Stimulated activated effector memory CD8-positive, alpha-beta T cell treated with anti-CD3 and anti-CD28 coated beads, Interleukin-12 subunit alpha, Interleukin-12 subunit beta, amount 100 ng/mL, for 72 hours (primary cell): ENCODE measurements at regions not wholly inside any gene's neighbourhood (a gene's known extent, or its start where the extent isn't known, plus 50 kb on each side); places are given as distances from the start of the nearest gene placed in this dataset.
A peak's percentile ranks its signal among the peaks of the same experiment; 100 is the strongest.

Experiments
- ATAC-seq: fragments of 150-1000 bp; cut with Tn5 transposase; 2 replicates; pipeline ENCODE4 v1.10.0; 2021
- DNase-seq, 2 donors: peaks; one replicate each; pipeline ENCODE4 v3.0.0; 2021 to 2022; ENCODE audit warnings: low spot score in 2 of 2
- H3K27ac Mint-ChIP-seq: one replicate; pipeline ENCODE4 v1.8.0; 2022; ENCODE audit warnings: mild to moderate bottlenecking, mixed read lengths
- H3K36me3 Mint-ChIP-seq: one replicate; pipeline ENCODE4 v1.8.0; 2022; ENCODE audit warnings: mild to moderate bottlenecking, mixed read lengths
- H3K4me1 Mint-ChIP-seq: one replicate; pipeline ENCODE4 v1.8.0; 2022; ENCODE audit warnings: mixed read lengths
- H3K4me3 Mint-ChIP-seq: one replicate; pipeline ENCODE4 v1.8.0; 2022; ENCODE audit warnings: mild to moderate bottlenecking, mixed read lengths
- H3K9me3 Mint-ChIP-seq: one replicate; pipeline ENCODE4 v1.8.0; 2022; ENCODE audit warnings: mixed read lengths

- Mint-ChIP-seq H3K36me3 (no peaks in the 10 kb centered on the region), H3K27ac (no peak overlapping the region), H3K4me1 (no peaks in the 10 kb centered on the region), H3K4me3 (no peak overlapping the region), H3K9me3 (peaks cover 5% of the 10 kb centered on the region)
- ATAC-seq (no peak), DNase-seq (no peak)
These were observed 329.9 kb upstream of the ISL1 start for GRCh38 chr5:51053361-51053760.

GRCh38 chr5:51060953-51061352 lies 322.3 kb upstream of the ISL1 start:
- Mint-ChIP-seq H3K27ac (no peak overlapping the region), H3K9me3 (peaks cover 13% of the 10 kb centered on the region), H3K4me1 (no peaks in the 10 kb centered on the region), H3K36me3 (no peaks in the 10 kb centered on the region), H3K4me3 (no peak overlapping the region)
- DNase-seq (no peak), ATAC-seq (no peak)

- no peak overlapping the region for H3K4me3 Mint-ChIP-seq
- H3K27ac Mint-ChIP-seq = no peak overlapping the region
- DNase-seq = no peak
- ATAC-seq = no peak
- H3K4me1 Mint-ChIP-seq = no peaks in the 10 kb centered on the region
- H3K36me3 Mint-ChIP-seq = no peaks in the 10 kb centered on the region
- peaks cover 15% of the 10 kb centered on the region for H3K9me3 Mint-ChIP-seq
These were observed 310.3 kb upstream of the ISL1 start for GRCh38 chr5:51072937-51073336.

GRCh38 chr5:51082741-51083140 lies 300.5 kb upstream of the ISL1 start:
- ATAC-seq = no peak
- Mint-ChIP-seq H3K9me3 (no peaks in the 10 kb centered on the region), H3K27ac (no peak overlapping the region), H3K4me1 (no peaks in the 10 kb centered on the region), H3K4me3 (no peak overlapping the region), H3K36me3 (no peaks in the 10 kb centered on the region)
- DNase-seq = no peak

- DNase-seq = no peak
- Mint-ChIP-seq H3K4me3 (no peak overlapping the region), H3K9me3 (no peaks in the 10 kb centered on the region), H3K4me1 (no peaks in the 10 kb centered on the region), H3K27ac (no peak overlapping the region), H3K36me3 (no peaks in the 10 kb centered on the region)
- no peak for ATAC-seq
These were observed 291.4 kb upstream of the ISL1 start for GRCh38 chr5:51091816-51092215.

GRCh38 chr5:51095486-51095885 lies 287.8 kb upstream of the ISL1 start:
- H3K36me3 Mint-ChIP-seq = no peaks in the 10 kb centered on the region
- H3K27ac Mint-ChIP-seq = no peak overlapping the region
- ATAC-seq (no peak), DNase-seq (no peak)
- H3K4me1 Mint-ChIP-seq = no peaks in the 10 kb centered on the region
- peaks cover 4% of the 10 kb centered on the region for H3K9me3 Mint-ChIP-seq
- no peak overlapping the region for H3K4me3 Mint-ChIP-seq

GRCh38 chr5:51096859-51097258 lies 286.4 kb upstream of the ISL1 start:
- DNase-seq (no peak), ATAC-seq (no peak)
- Mint-ChIP-seq H3K27ac (no peak overlapping the region), H3K4me1 (no peaks in the 10 kb centered on the region), H3K36me3 (no peaks in the 10 kb centered on the region), H3K4me3 (no peak overlapping the region), H3K9me3 (peaks cover 4% of the 10 kb centered on the region)

- no peak for DNase-seq
- H3K9me3 Mint-ChIP-seq = peaks cover 4% of the 10 kb centered on the region
- H3K27ac Mint-ChIP-seq = no peak overlapping the region
- H3K36me3 Mint-ChIP-seq = no peaks in the 10 kb centered on the region
- no peak for ATAC-seq
- H3K4me3 Mint-ChIP-seq = no peak overlapping the region
- H3K4me1 Mint-ChIP-seq = no peaks in the 10 kb centered on the region
These were observed 283.9 kb upstream of the ISL1 start for GRCh38 chr5:51099173-51099853.

GRCh38 chr5:51104556-51104955 lies 278.7 kb upstream of the ISL1 start:
- H3K4me1 Mint-ChIP-seq = no peaks in the 10 kb centered on the region
- DNase-seq (no peak), ATAC-seq (no peak)
- no peaks in the 10 kb centered on the region for H3K36me3 Mint-ChIP-seq
- no peak overlapping the region for H3K27ac Mint-ChIP-seq
- no peak overlapping the region for H3K4me3 Mint-ChIP-seq
- peaks cover 6% of the 10 kb centered on the region for H3K9me3 Mint-ChIP-seq

- no peak overlapping the region for H3K4me3 Mint-ChIP-seq
- H3K9me3 Mint-ChIP-seq = peaks cover 10% of the 10 kb centered on the region
- no peaks in the 10 kb centered on the region for H3K4me1 Mint-ChIP-seq
- no peak overlapping the region for H3K27ac Mint-ChIP-seq
- ATAC-seq (no peak), DNase-seq (no peak)
- H3K36me3 Mint-ChIP-seq = no peaks in the 10 kb centered on the region
These were observed 273.4 kb upstream of the ISL1 start for GRCh38 chr5:51109786-51110410.

- H3K27ac Mint-ChIP-seq = no peak overlapping the region
- H3K9me3 Mint-ChIP-seq = peaks cover 12% of the 10 kb centered on the region
- H3K36me3 Mint-ChIP-seq = no peaks in the 10 kb centered on the region
- H3K4me1 Mint-ChIP-seq = no peaks in the 10 kb centered on the region
- DNase-seq (no peak), ATAC-seq (no peak)
- no peak overlapping the region for H3K4me3 Mint-ChIP-seq
These were observed 252.0 kb upstream of the ISL1 start for GRCh38 chr5:51131266-51131665.

GRCh38 chr5:51138164-51138563 lies 245.1 kb upstream of the ISL1 start:
- no peak overlapping the region for H3K27ac Mint-ChIP-seq
- no peaks in the 10 kb centered on the region for H3K4me1 Mint-ChIP-seq
- H3K4me3 Mint-ChIP-seq = no peak overlapping the region
- ATAC-seq = no peak
- DNase-seq = no peak
- no peaks in the 10 kb centered on the region for H3K36me3 Mint-ChIP-seq
- peaks cover 18% of the 10 kb centered on the region for H3K9me3 Mint-ChIP-seq

GRCh38 chr5:51148437-51148836 lies 234.8 kb upstream of the ISL1 start:
- ATAC-seq (no peak), DNase-seq (no peak)
- no peaks in the 10 kb centered on the region for H3K4me1 Mint-ChIP-seq
- no peak overlapping the region for H3K4me3 Mint-ChIP-seq
- no peak overlapping the region for H3K27ac Mint-ChIP-seq
- H3K36me3 Mint-ChIP-seq = no peaks in the 10 kb centered on the region
- H3K9me3 Mint-ChIP-seq = peaks cover 20% of the 10 kb centered on the region

GRCh38 chr5:51156222-51156621 lies 227.0 kb upstream of the ISL1 start:
- H3K4me1 Mint-ChIP-seq = no peaks in the 10 kb centered on the region
- H3K9me3 Mint-ChIP-seq = peaks cover 20% of the 10 kb centered on the region
- no peaks in the 10 kb centered on the region for H3K36me3 Mint-ChIP-seq
- no peak overlapping the region for H3K4me3 Mint-ChIP-seq
- H3K27ac Mint-ChIP-seq = no peak overlapping the region
- no peak for ATAC-seq
- no peak for DNase-seq

GRCh38 chr5:51156838-51157237 lies 226.4 kb upstream of the ISL1 start:
- Mint-ChIP-seq H3K4me1 (no peaks in the 10 kb centered on the region), H3K9me3 (peaks cover 19% of the 10 kb centered on the region), H3K4me3 (no peak overlapping the region), H3K27ac (no peak overlapping the region), H3K36me3 (no peaks in the 10 kb centered on the region)
- ATAC-seq = no peak
- DNase-seq = no peak

GRCh38 chr5:51159164-51159563 lies 224.1 kb upstream of the ISL1 start:
- H3K4me3 Mint-ChIP-seq = no peak overlapping the region

More at GRCh38 chr5:51159164-51159563, 224.1 kb upstream of the ISL1 start:
- no peak for DNase-seq
- Mint-ChIP-seq H3K4me1 (no peaks in the 10 kb centered on the region), H3K9me3 (peaks cover 24% of the 10 kb centered on the region), H3K36me3 (no peaks in the 10 kb centered on the region), H3K27ac (no peak overlapping the region)
- peak; percentile 26 for ATAC-seq
